ENCODE measurements at regions not wholly inside any gene's neighbourhood (a gene's known extent, or its start where the extent isn't known, plus 50 kb on each side); places are given as distances from the start of the nearest gene placed in this dataset.

DNA sequence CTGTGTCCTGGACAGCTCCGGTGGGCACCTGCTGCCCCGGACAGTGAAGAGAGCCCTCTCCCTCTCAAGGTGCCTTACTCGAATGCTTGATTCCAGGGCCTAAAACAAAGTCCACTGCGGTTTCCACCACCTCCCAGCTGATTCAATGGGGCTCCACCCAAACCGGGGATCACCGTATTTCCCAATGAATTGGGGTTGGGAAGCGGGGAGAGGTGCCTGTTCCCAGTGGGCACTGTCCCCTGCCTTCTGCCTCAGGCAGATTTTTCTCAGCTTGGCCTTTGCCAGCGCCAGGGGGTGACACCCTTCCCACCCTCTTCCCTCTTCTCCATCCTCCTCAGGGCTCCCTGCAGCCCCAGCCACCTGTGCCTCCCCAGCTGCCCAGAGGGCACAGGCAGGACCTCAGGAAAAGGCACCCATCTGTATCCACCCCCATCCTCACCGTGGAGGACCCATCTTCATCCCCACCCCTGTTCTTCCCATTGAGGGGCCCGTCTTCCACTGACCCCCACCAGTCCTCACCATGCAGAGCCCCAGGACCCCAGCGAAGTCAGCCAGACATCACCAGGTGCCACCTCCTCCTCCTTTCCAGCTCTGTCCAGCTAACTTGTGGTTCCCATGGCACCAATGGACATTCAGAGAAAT, 66.7 kb upstream of the HPCAL1 start:
- Histone ChIP-seq H3K4me1 (no peaks in the 10 kb centered on the region), H3K4me3 (no peak overlapping the region), H3K27ac (no peak overlapping the region), H3K36me3 (no peaks in the 10 kb centered on the region), H3K9me3 (no peaks in the 10 kb centered on the region), H3K27me3 (peaks cover 0 to 21% of the 10 kb centered on the region in 2 donors)
- intact Hi-C loops (cut with DNase I; ENCODE audit: low total_unique reads): loop anchor here (5.0 kb wide), 1 partner anchor 1619 kb away; no protein-coding TSS in a partner anchor
- TF ChIP-seq, protein P1, sequence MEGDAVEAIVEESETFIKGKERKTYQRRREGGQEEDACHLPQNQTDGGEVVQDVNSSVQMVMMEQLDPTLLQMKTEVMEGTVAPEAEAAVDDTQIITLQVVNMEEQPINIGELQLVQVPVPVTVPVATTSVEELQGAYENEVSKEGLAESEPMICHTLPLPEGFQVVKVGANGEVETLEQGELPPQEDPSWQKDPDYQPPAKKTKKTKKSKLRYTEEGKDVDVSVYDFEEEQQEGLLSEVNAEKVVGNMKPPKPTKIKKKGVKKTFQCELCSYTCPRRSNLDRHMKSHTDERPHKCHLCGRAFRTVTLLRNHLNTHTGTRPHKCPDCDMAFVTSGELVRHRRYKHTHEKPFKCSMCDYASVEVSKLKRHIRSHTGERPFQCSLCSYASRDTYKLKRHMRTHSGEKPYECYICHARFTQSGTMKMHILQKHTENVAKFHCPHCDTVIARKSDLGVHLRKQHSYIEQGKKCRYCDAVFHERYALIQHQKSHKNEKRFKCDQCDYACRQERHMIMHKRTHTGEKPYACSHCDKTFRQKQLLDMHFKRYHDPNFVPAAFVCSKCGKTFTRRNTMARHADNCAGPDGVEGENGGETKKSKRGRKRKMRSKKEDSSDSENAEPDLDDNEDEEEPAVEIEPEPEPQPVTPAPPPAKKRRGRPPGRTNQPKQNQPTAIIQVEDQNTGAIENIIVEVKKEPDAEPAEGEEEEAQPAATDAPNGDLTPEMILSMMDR (IDR thresholded peaks at IDR 0.05): no peak
- DNase-seq: peak in 1 of 2 donors; percentile 41

DNA sequence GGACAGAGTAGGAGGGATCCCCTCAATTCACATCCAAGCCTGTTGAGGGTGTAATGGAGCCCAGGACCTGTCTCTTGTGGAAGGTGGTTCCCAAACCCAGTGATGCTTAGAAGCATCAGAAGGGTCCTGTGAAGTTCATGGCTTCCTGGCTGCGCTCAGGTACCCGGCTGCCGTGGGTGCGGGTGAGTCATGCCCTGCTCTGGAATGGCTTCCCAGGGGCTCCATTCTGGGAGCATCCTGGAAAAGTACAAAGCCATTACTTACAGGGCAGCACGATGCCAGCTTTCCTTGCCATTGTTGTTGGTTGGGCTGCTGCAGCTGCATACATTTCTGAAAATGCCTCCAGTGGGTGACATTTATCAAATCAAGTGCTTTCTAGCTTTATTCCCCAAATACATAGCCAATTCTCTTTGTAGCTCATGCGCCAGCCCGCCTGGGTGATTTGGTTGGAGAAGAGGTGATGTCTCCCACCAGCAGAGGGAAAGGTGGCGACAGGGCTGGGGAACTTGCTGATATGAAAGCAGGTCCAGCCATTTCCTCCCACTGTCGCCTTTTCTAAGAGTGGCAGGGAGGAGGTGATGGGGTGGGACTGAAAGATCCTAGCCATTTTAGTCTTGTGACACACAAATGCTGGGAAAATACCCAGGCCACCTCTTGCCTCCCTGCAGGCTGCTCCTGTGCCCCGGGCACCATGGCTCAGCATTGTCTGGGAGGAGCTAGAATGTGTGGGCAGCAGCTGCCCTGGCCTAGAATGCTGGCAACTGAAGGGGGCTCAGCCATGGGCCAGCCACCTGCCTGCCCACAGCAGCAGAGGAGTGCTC, 65.9 kb upstream of the HPCAL1 start:
- TF ChIP-seq, protein P1 (IDR thresholded peaks at IDR 0.05): no peak
- H3K27me3 ChIP-seq: peaks cover 0 to 21% of the 10 kb centered on the region in 2 donors
- DNase-seq: peak in 1 of 2 donors; percentile 58
- intact Hi-C loops (cut with DNase I; ENCODE audit: low total_unique reads): loop anchor here (5.0 kb wide), 1 partner anchor 1619 kb away; no protein-coding TSS in a partner anchor
- no peak overlapping the region for H3K27ac ChIP-seq
- H3K36me3 ChIP-seq: no peaks in the 10 kb centered on the region
- H3K4me3 ChIP-seq: no peak overlapping the region
- no peaks in the 10 kb centered on the region for H3K9me3 ChIP-seq
- no peaks in the 10 kb centered on the region for H3K4me1 ChIP-seq

DNA sequence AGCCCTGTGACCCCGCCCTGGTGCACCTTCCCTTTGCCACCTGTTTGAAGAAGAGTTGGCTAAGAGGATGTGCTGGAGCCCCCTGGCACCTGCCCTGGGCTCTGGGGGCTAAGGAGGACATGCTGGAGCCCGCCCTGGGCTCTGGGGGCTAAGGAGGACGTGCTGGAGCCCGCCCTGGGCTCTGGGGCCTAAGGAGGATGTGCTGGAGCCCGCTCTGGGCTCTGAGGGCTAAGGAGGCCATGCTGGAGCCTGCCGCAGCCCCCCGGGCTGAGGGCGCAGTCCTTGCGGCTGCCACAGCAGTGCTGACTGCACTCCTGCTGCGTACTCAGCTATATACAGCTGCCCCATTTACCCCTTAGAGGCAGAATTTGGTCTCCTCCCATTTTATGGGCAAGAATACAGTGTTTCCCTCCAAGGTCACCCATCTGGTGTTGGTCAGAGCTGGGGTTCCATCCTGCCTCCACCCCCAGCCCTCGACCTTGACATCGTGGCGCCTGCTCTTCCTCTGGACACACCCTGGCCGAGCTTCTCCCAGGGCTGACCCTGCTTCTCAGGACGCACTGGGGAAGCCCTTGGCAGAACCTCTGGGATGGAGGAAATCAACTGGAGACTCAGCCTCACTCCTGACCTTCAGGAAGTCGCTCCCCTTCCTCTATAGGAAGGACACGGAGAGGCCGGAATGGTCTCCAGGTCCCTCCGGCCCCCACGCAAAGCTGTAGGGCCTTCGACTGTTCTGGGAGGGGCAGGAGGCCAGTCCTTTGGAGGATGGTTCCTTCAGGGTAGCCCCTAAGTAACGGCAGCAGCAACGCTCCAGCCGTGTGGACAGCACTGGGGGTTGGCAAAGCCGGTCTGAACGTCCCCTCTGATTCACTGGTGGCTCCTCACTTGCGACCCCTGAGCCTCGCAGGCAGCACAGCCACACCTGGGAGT, 65.0 kb upstream of the HPCAL1 start:
- TF ChIP-seq, protein P1 (IDR thresholded peaks at IDR 0.05): no peak
- peaks cover 0 to 21% of the 10 kb centered on the region in 2 donors for H3K27me3 ChIP-seq
- H3K4me3 ChIP-seq: no peak overlapping the region
- no peaks in the 10 kb centered on the region for H3K36me3 ChIP-seq
- no peaks in the 10 kb centered on the region for H3K9me3 ChIP-seq
- peak in 1 of 2 donors; percentile 43 for DNase-seq
- H3K27ac ChIP-seq: no peak overlapping the region
- intact Hi-C loops (cut with DNase I; ENCODE audit: low total_unique reads): loop anchor here (5.0 kb wide), 1 partner anchor 1620 kb away; no protein-coding TSS in a partner anchor
- no peaks in the 10 kb centered on the region for H3K4me1 ChIP-seq

- H3K4me3 ChIP-seq: no peak overlapping the region
- no peaks in the 10 kb centered on the region for H3K4me1 ChIP-seq
- H3K36me3 ChIP-seq: no peaks in the 10 kb centered on the region
- intact Hi-C loops (cut with DNase I; ENCODE audit: low total_unique reads): loop anchor here (5.0 kb wide), 1 partner anchor 1621 kb away; no protein-coding TSS in a partner anchor
- H3K9me3 ChIP-seq: no peaks in the 10 kb centered on the region
- TF ChIP-seq, protein P1 (IDR thresholded peaks at IDR 0.05): no peak
- peak in 1 of 2 donors; percentile 48 for DNase-seq
- H3K27ac ChIP-seq: no peak overlapping the region
- H3K27me3 ChIP-seq: peaks cover 0 to 21% of the 10 kb centered on the region in 2 donors
These were observed 64.3 kb upstream of the HPCAL1 start for GRCh38 chr2:10238396-10238795.

GRCh38 chr2:10238991-10239485, 63.7 kb upstream of the HPCAL1 start:
- intact Hi-C loops (cut with DNase I; ENCODE audit: low total_unique reads): loop anchor here (5.0 kb wide), 1 partner anchor 1622 kb away; no protein-coding TSS in a partner anchor
- TF ChIP-seq, protein P1 (IDR thresholded peaks at IDR 0.05): no peak
- no peaks in the 10 kb centered on the region for H3K4me1 ChIP-seq
- peaks cover 0 to 21% of the 10 kb centered on the region in 2 donors for H3K27me3 ChIP-seq
- H3K36me3 ChIP-seq: no peaks in the 10 kb centered on the region
- no peak overlapping the region for H3K27ac ChIP-seq
- peak in 1 of 2 donors; percentile 44 for DNase-seq
- H3K9me3 ChIP-seq: no peaks in the 10 kb centered on the region
- no peak overlapping the region for H3K4me3 ChIP-seq
